ENCODE measurements at regions not wholly inside any gene's neighbourhood (a gene's known extent, or its start where the extent isn't known, plus 50 kb on each side); places are given as distances from the start of the nearest gene placed in this dataset.

DNA sequence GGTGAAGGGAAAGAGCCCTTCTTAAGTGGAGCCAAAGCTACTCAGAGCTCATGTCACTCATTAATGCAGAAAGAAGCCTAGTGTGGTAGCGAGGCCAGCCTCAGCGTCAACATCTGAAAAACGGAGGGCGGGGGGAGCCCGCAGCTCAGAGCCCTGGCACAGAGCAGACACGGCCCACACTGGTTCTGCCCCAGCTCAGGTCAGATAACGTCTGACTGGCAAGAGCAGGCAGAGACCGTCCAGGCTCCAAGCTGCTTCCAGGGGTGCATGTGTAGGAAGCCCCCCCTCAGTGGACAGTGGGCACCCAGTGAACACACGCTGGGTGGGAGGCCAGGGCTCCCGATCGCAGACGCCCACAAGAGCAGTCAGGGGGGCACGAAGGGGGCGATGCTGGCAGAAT is 100.8 kb downstream of the SHANK2 start:
- in situ Hi-C loops (cut with MboI; ENCODE audit: low pct_unique_long_range_greater_than_20kb, low sequenced_read_pairs, unreplicated experiment): no loop called here
- DNase-seq (ENCODE audit: low spot score): no peak
- TF ChIP-seq, protein P1, sequence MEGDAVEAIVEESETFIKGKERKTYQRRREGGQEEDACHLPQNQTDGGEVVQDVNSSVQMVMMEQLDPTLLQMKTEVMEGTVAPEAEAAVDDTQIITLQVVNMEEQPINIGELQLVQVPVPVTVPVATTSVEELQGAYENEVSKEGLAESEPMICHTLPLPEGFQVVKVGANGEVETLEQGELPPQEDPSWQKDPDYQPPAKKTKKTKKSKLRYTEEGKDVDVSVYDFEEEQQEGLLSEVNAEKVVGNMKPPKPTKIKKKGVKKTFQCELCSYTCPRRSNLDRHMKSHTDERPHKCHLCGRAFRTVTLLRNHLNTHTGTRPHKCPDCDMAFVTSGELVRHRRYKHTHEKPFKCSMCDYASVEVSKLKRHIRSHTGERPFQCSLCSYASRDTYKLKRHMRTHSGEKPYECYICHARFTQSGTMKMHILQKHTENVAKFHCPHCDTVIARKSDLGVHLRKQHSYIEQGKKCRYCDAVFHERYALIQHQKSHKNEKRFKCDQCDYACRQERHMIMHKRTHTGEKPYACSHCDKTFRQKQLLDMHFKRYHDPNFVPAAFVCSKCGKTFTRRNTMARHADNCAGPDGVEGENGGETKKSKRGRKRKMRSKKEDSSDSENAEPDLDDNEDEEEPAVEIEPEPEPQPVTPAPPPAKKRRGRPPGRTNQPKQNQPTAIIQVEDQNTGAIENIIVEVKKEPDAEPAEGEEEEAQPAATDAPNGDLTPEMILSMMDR (IDR thresholded peaks at IDR 0.05; ENCODE audit: extremely low read depth, insufficient read depth, missing control alignments): no peak

DNA sequence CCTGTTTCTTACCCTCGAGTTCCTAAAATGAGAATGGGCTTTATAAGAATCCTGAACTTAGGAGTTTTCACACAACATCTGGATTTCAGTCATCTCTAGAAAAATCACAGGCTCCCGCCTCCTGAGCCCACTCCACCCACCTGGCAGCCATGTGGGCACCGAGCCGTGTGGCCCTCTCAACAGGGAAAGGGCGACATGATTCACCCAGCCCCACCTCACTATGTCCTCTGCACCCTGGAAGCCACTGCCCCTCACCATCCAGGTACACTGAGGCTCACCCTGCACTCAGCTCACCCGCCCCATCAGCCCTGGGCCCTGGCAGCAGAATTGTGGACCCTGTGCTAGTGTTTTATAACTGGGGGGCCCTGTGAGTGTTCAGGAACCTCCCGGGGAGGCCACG is 101.5 kb downstream of the SHANK2 start:
- in situ Hi-C loops (cut with MboI; ENCODE audit: low pct_unique_long_range_greater_than_20kb, low sequenced_read_pairs, unreplicated experiment): no loop called here
- TF ChIP-seq, protein P1 (IDR thresholded peaks at IDR 0.05; ENCODE audit: extremely low read depth, insufficient read depth, missing control alignments): no peak
- no peak for DNase-seq (ENCODE audit: low spot score)

DNA sequence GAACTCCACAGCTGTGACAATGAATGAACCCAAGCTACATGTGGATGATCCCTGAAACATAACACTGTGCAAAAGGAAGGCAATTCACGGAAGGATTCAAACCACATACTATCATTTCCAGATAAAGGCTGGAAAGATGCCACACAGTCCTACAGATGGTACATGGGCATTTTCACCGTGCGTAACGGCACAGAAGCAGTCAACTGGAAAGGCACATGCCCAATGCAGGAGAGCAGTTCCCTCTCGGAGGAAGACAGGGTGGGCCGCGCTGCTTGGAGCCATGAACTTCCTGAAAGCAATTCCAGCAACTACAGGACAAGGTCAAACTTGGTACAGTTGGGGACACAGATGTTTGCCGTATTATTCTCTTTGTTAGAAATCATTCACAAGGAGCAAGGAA is 103.7 kb downstream of the SHANK2 start:
- DNase-seq (ENCODE audit: low spot score): no peak
- TF ChIP-seq, protein P1 (IDR thresholded peaks at IDR 0.05; ENCODE audit: extremely low read depth, insufficient read depth, missing control alignments): no peak
- in situ Hi-C loops (cut with MboI; ENCODE audit: low pct_unique_long_range_greater_than_20kb, low sequenced_read_pairs, unreplicated experiment): no loop called here

DNA sequence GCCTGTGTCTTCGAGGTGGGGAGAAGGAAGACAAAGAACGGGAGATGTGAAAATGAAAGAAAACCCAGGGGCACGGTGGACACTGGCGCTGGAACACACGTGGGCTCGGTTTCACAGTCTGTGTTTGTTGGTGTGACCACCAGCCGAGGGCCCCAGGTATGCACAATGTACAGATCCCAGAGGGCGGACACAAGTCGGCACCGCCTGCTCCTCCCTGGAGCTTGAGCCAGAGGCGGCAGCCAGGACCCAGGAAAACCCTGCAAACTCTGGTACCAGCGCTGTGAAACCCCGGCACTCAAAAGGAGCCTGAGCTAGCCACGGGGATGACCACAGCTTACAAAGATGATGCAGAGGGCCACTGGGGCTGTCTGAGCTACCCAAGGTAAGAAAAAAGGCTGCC is 105.0 kb downstream of the SHANK2 start:
- in situ Hi-C loops (cut with MboI; ENCODE audit: low pct_unique_long_range_greater_than_20kb, low sequenced_read_pairs, unreplicated experiment): no loop called here
- TF ChIP-seq, protein P1 (IDR thresholded peaks at IDR 0.05; ENCODE audit: extremely low read depth, insufficient read depth, missing control alignments): no peak
- no peak for DNase-seq (ENCODE audit: low spot score)

DNA sequence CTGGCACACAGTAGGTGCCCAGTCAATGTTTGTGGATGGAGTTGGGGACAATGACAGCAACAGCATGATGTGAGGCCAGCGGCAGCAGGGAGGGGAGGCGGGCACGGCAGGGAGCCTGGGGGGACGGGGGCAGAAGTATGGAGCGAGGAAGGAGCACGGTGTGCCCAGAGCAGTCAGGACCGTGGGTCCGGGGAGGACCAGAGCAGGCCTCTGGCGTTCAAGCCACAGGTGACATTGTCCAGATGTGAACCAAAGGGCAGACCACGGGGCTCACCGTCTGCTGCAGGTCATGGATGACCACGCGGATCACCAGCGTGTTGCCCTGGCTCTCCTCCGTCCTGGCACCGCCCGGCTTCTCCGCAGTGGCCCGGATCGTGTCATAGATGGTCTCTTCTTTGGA is 105.5 kb downstream of the SHANK2 start:
- TF ChIP-seq, protein P1 (IDR thresholded peaks at IDR 0.05; ENCODE audit: extremely low read depth, insufficient read depth, missing control alignments): no peak

DNA sequence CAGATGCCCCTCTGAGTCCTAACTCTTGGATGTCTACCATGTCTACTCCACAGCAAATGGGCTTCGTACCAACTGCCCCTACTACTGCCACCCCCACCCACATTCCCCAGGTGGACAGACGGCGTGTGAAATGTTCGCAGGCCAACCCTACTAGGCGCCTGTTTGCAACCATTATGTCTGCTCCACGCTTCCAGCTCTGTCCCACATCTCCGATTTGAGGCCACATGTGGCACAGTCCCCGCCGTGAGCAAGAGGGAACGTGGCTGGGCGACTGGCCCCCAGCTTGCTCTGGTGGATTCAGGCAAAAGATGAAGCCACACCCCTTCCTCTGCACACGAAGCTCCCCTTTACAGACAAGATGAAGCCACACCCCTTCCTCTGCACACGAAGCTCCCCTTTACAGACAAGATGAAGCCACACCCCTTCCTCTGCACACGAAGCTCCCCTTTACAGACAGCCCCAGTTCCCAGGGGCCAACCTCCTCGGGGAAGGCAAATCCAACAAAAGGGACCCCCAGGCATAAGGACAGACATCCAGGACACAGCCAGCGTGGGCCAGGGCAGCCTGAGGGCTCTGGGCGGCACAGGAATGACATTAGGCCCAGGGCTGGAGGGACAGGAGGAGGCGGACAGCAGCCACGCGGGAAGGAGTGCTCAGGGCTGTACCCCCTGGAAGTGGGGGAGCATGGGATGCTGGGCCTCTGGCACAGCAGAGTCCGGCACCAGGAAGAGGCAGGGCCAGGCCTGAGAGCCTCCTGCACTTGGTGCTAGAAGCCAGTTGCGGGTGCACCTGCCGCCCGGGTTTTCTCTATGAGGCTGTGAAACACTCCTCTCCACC is 106.2 kb downstream of the SHANK2 start:
- in situ Hi-C loops (cut with MboI; ENCODE audit: low pct_unique_long_range_greater_than_20kb, low sequenced_read_pairs, unreplicated experiment): no loop called here
- TF ChIP-seq, protein P1 (IDR thresholded peaks at IDR 0.05; ENCODE audit: extremely low read depth, insufficient read depth, missing control alignments): no peak
- no peak for DNase-seq (ENCODE audit: low spot score)

More for the DNA sequence above, 105.5 kb downstream of the SHANK2 start:
- DNase-seq (ENCODE audit: low spot score): no peak
- in situ Hi-C loops (cut with MboI; ENCODE audit: low pct_unique_long_range_greater_than_20kb, low sequenced_read_pairs, unreplicated experiment): no loop called here
